Activated B cell treated with CpG ODN at 0.5 μM for 24 hours (primary cell): ENCODE measurements at regions not wholly inside any gene's neighbourhood (a gene's known extent, or its start where the extent isn't known, plus 50 kb on each side); places are given as distances from the start of the nearest gene placed in this dataset.

Experiments used
- ATAC-seq: fragments of 200-7000 bp; cut with Tn5 transposase; one replicate; pipeline ENCODE4 v1.10.0; 2021; ENCODE audit warnings: low read depth, mild to moderate bottlenecking, moderate library complexity
- CTCF ChIA-PET: fragments of 350-600 bp; sonication (Branson Sonifier 250); formaldehyde crosslinking; loops from one replicate; lab custom pipeline; 2021; ENCODE audit warnings: antibody characterized with exemption; lab: Charles Lee
- POLR2A ChIA-PET: fragments of 350-600 bp; sonication (Branson Sonifier 250); formaldehyde crosslinking; loops from one replicate; lab custom pipeline; 2021; ENCODE audit warnings: antibody characterized with exemption; lab: Charles Lee
- DNase-seq: peaks from one replicate; pipeline ENCODE4 v3.0.0; 2022
- H3K27ac Mint-ChIP-seq: one replicate; pipeline ENCODE4 v1.8.0; 2020; ENCODE audit warnings: mixed read lengths
- H3K27me3 Mint-ChIP-seq: one replicate; pipeline ENCODE4 v1.8.0; 2021; ENCODE audit warnings: mixed read lengths
- H3K36me3 Mint-ChIP-seq: one replicate; pipeline ENCODE4 v1.8.0; 2021; ENCODE audit warnings: low read depth, mixed read lengths
- H3K4me1 Mint-ChIP-seq: one replicate; pipeline ENCODE4 v1.8.0; 2021; ENCODE audit warnings: mixed read lengths
- H3K4me3 Mint-ChIP-seq: one replicate; pipeline ENCODE4 v1.8.0; 2020; ENCODE audit warnings: mild to moderate bottlenecking, mixed read lengths
- H3K9me3 Mint-ChIP-seq: one replicate; pipeline ENCODE4 v1.8.0; 2020; ENCODE audit warnings: mixed read lengths
- intact Hi-C: fragments of 100-400 bp; cut with micrococcal nuclease; formaldehyde crosslinking; loops from one replicate; pipeline ENCODE4 v1.15.1; 2024
- TF ChIP-seq, protein P1 (sequence below): fragments of 200-600 bp; IDR thresholded peaks from one replicate; pipeline ENCODE4 v1.8.0; 2022; ENCODE audit warnings: antibody characterized with exemption, mild to moderate bottlenecking

DNA sequence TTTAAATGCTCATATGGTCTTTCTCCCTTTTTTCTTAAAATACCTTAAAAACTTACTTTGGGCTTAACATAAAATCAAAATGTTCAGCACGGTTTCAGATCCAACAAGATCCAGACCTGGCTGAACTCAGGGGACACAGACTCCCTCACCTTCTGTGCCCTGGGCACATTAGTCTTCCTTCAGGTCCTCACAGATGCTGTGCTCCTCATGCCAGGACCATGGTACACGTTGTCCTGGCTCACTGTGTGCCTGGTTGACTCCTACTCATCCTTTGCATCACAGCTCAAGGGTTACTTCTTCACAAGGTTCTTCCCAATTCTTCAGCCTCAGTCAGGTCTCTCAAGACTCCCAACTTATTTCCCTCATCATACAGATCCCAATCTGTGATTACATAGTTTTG, 73.6 kb upstream of the TCF21 start:
- POLR2A ChIA-PET, result no interaction called here
- H3K9me3 Mint-ChIP-seq, result no peaks in the 10 kb centered on the region
- H3K27ac Mint-ChIP-seq, result no peak overlapping the region
- H3K4me3 Mint-ChIP-seq, result no peak overlapping the region
- ATAC-seq (no peak), DNase-seq (no peak)
- peaks cover 6% of the 10 kb centered on the region for H3K27me3 Mint-ChIP-seq
- H3K36me3 Mint-ChIP-seq, result no peaks in the 10 kb centered on the region
- CTCF ChIA-PET, result no interaction called here
- intact Hi-C loops, result no loop called here
- TF ChIP-seq, protein P1, sequence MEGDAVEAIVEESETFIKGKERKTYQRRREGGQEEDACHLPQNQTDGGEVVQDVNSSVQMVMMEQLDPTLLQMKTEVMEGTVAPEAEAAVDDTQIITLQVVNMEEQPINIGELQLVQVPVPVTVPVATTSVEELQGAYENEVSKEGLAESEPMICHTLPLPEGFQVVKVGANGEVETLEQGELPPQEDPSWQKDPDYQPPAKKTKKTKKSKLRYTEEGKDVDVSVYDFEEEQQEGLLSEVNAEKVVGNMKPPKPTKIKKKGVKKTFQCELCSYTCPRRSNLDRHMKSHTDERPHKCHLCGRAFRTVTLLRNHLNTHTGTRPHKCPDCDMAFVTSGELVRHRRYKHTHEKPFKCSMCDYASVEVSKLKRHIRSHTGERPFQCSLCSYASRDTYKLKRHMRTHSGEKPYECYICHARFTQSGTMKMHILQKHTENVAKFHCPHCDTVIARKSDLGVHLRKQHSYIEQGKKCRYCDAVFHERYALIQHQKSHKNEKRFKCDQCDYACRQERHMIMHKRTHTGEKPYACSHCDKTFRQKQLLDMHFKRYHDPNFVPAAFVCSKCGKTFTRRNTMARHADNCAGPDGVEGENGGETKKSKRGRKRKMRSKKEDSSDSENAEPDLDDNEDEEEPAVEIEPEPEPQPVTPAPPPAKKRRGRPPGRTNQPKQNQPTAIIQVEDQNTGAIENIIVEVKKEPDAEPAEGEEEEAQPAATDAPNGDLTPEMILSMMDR, result no peak
- H3K4me1 Mint-ChIP-seq, result no peaks in the 10 kb centered on the region

GRCh38 chr6:133816171-133816570, 72.7 kb upstream of the TCF21 start:
- DNase-seq (no peak), ATAC-seq (no peak)
- intact Hi-C loops, result no loop called here
- H3K4me1 Mint-ChIP-seq, result no peaks in the 10 kb centered on the region
- no peak overlapping the region for H3K27ac Mint-ChIP-seq
- no peaks in the 10 kb centered on the region for H3K36me3 Mint-ChIP-seq
- H3K9me3 Mint-ChIP-seq, result no peaks in the 10 kb centered on the region
- H3K27me3 Mint-ChIP-seq, result peaks cover 6% of the 10 kb centered on the region
- ChIA-PET CTCF (interaction anchor here (1.4 kb wide), 1 partner anchor 10 kb away, joined by 4 read pairs; no protein-coding TSS in a partner anchor), POLR2A (no interaction called here)
- H3K4me3 Mint-ChIP-seq, result no peak overlapping the region
- TF ChIP-seq, protein P1, result no peak

- POLR2A ChIA-PET, result no interaction called here
- Mint-ChIP-seq H3K27me3 (peaks cover 6% of the 10 kb centered on the region), H3K4me1 (no peaks in the 10 kb centered on the region), H3K9me3 (no peaks in the 10 kb centered on the region), H3K36me3 (no peaks in the 10 kb centered on the region), H3K27ac (no peak overlapping the region), H3K4me3 (no peak overlapping the region)
- DNase-seq (peak; percentile 21), ATAC-seq (no peak)
- CTCF ChIA-PET, result interaction anchor here (1.4 kb wide), 1 partner anchor 9 kb away, joined by 4 read pairs; no protein-coding TSS in a partner anchor
- TF ChIP-seq, protein P1, result peak; percentile 62
- intact Hi-C loops, result no loop called here
Observed at GRCh38 chr6:133817460-133818047, 71.4 kb upstream of the TCF21 start.

- no peak for DNase-seq
- ChIA-PET POLR2A (no interaction called here), CTCF (no interaction called here)
- no peaks in the 10 kb centered on the region for H3K36me3 Mint-ChIP-seq
- intact Hi-C loops, result no loop called here
- TF ChIP-seq, protein P1, result no peak
- no peak for ATAC-seq
- no peaks in the 10 kb centered on the region for H3K9me3 Mint-ChIP-seq
- H3K27ac Mint-ChIP-seq, result no peak overlapping the region
- no peak overlapping the region for H3K4me3 Mint-ChIP-seq
- peaks cover 6% of the 10 kb centered on the region for H3K27me3 Mint-ChIP-seq
- no peaks in the 10 kb centered on the region for H3K4me1 Mint-ChIP-seq
Observed at GRCh38 chr6:133818320-133818719, 70.6 kb upstream of the TCF21 start.

- DNase-seq (no peak), ATAC-seq (no peak)
- TF ChIP-seq, protein P1, result no peak
- peaks cover 2% of the 10 kb centered on the region for H3K27me3 Mint-ChIP-seq
- POLR2A ChIA-PET, result no interaction called here
- H3K4me3 Mint-ChIP-seq, result no peak overlapping the region
- H3K27ac Mint-ChIP-seq, result no peak overlapping the region
- intact Hi-C loops, result no loop called here
- H3K9me3 Mint-ChIP-seq, result no peaks in the 10 kb centered on the region
- H3K36me3 Mint-ChIP-seq, result no peaks in the 10 kb centered on the region
- CTCF ChIA-PET, result no interaction called here
- no peaks in the 10 kb centered on the region for H3K4me1 Mint-ChIP-seq
Observed at GRCh38 chr6:133820208-133820607, 68.7 kb upstream of the TCF21 start.
